H4 (cell line): ENCODE measurements at regions not wholly inside any gene's neighbourhood (a gene's known extent, or its start where the extent isn't known, plus 50 kb on each side); places are given as distances from the start of the nearest gene placed in this dataset.
A peak's percentile ranks its signal among the peaks of the same experiment; 100 is the strongest.
"Not testable (repeated sequence)": the region's sequence is repeated elsewhere in the genome, so short reads cannot be mapped to it uniquely, and the experiment has no call there.

Source experiments
- DNase-seq: peaks from one replicate; pipeline ENCODE4 v3.0.0-alpha.2; 2015; ENCODE audit warnings: low spot score

GRCh38 chrX:122026665-122027064 is 979.3 kb downstream of the GLUD2 start:
- DNase-seq, result no peak

GRCh38 chrX:122046226-122046625 is 998.8 kb downstream of the GLUD2 start:
- peak; percentile 2 for DNase-seq

GRCh38 chrX:122046815-122047214 is 999.4 kb downstream of the GLUD2 start:
- no peak for DNase-seq

- no peak for DNase-seq
Measured at GRCh38 chrX:122047261-122047660, 999.9 kb downstream of the GLUD2 start.

GRCh38 chrX:122055460-122055859 is 1008.0 kb downstream of the GLUD2 start:
- no peak for DNase-seq

GRCh38 chrX:122055979-122056715 is 1008.7 kb downstream of the GLUD2 start:
- no peak for DNase-seq

GRCh38 chrX:122076241-122076640 is 1028.8 kb downstream of the GLUD2 start:
- DNase-seq, result no peak

- no peak for DNase-seq
Measured at GRCh38 chrX:122078079-122078478, 1030.7 kb downstream of the GLUD2 start.

- no peak for DNase-seq
Measured at GRCh38 chrX:122087341-122087740, 1039.9 kb downstream of the GLUD2 start.

GRCh38 chrX:122091571-122091970 is 1044.2 kb downstream of the GLUD2 start:
- no peak for DNase-seq

GRCh38 chrX:122092360-122092759 is 1045.0 kb downstream of the GLUD2 start:
- DNase-seq, result no peak

- no peak for DNase-seq
Measured at GRCh38 chrX:122092978-122093377, 1045.6 kb downstream of the GLUD2 start.

- peak; percentile 20 for DNase-seq
Measured at GRCh38 chrX:122094611-122095010, 1047.2 kb downstream of the GLUD2 start.

- DNase-seq, result no peak
Measured at GRCh38 chrX:122113376-122113775, 1066.0 kb downstream of the GLUD2 start.

GRCh38 chrX:122113896-122114295 is 1066.5 kb downstream of the GLUD2 start:
- DNase-seq, result no peak

- no peak for DNase-seq
Measured at GRCh38 chrX:122115604-122116003, 1068.2 kb downstream of the GLUD2 start.

GRCh38 chrX:122119361-122119760 is 1064.7 kb upstream of the GRIA3 start:
- DNase-seq, result no peak

GRCh38 chrX:122122274-122122673 is 1061.8 kb upstream of the GRIA3 start:
- no peak for DNase-seq

- no peak for DNase-seq
Measured at GRCh38 chrX:122133478-122133877, 1050.6 kb upstream of the GRIA3 start.

- no peak for DNase-seq
Measured at GRCh38 chrX:122134291-122134690, 1049.8 kb upstream of the GRIA3 start.

GRCh38 chrX:122135070-122135469 is 1049.0 kb upstream of the GRIA3 start:
- no peak for DNase-seq

- DNase-seq, result not testable (repeated sequence)
Measured at GRCh38 chrX:122140219-122140618, 1043.9 kb upstream of the GRIA3 start.

GRCh38 chrX:122154019-122154418 is 1030.1 kb upstream of the GRIA3 start:
- no peak for DNase-seq

- no peak for DNase-seq
Measured at GRCh38 chrX:122168241-122168640, 1015.8 kb upstream of the GRIA3 start.
